NCI-H146 (cell line): ENCODE measurements at regions not wholly inside any gene's neighbourhood (a gene's known extent, or its start where the extent isn't known, plus 50 kb on each side); places are given as distances from the start of the nearest gene placed in this dataset.
"Not testable (repeated sequence)": the region's sequence is repeated elsewhere in the genome, so short reads cannot be mapped to it uniquely, and the experiment has no call there.

Source experiments
- DNase-seq: peaks from one replicate; lab custom pipeline; 2025; lab: John Stamatoyannopoulos, UW

- no peak for DNase-seq
Observed at GRCh38 chr6:84353459-84354423, 126.3 kb upstream of the CEP162 start.

DNA sequence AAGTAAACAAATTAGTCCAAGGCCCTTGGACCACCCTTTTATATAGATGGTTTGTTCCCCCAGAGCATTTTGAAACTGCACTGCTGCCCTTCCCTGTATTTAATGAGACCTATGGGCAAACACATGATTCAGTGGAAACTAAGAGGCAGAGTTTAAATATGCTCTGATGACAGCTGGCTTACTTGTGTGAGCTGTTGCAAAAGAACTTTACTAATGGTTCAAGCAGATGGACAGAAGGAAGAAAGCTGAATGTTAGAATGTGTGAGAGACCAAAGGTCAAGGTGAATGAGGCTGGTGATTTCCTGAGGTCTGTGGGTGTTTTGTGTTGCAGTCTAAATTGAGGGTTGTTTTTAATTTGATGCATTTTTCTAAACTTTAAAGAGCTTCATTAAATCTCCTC lies 123.0 kb upstream of the CEP162 start:
- DNase-seq = peak; percentile 4

- DNase-seq = no peak
Observed at GRCh38 chr6:84349542-84349941, 122.1 kb upstream of the CEP162 start.

DNA sequence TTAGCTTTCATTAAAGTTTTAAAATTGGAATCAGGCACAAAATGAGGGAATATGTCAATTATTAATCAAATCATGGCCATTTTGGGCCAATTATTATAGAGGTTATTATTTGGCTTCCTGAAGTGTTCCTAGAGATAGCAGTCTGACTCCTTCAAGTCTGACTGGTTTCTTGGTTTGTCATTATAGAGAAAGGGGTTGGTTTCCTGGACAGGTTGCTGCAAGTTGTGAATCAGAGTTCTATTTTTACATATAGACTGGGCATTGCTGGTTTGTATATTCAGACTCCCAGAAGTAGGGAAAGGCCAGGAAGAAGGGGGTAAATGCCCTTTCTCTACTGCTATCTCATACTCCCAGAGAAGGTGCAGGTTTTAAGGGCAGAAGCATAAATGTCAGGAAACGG lies 121.4 kb upstream of the CEP162 start:
- DNase-seq = no peak

DNA sequence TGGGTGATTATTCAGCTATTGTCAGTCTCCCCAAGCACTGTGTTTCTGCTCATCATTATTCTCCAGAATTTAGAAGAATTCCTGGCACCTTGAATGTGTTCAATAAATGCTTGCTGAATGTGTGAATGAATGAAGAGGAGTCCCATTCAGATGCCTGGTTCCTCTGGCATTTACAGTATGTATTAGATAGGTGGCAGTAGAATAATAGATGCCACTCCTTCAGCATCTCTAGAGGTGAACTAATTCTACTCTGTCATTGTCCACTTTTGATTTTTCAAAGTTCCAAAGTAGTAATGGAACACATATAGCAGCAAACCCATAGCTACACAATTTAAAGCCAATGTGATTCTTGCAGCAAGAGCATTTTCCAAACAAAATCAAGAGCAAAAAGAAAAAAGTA lies 118.9 kb upstream of the CEP162 start:
- no peak for DNase-seq

DNA sequence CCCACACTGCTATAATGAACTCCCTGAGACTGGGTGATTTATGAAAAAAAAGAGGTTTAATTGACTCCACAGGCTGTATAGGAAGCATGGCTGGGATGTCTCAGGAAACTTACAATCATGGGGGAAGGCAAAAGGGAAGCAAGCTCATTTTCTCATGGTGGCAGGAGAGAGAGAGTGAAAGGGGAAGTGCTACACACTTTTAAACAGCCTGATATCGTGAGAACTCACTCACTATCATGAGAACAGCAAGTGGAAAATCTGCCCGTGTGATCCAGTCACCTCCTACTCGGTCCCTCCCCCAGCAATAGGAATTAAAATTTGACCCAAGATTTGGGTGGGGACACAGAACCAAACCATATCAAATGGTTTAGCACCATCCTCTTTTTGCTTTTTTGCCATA lies 116.6 kb upstream of the CEP162 start:
- DNase-seq = no peak

- DNase-seq = no peak
Observed at GRCh38 chr6:84340422-84340821, 113.0 kb upstream of the CEP162 start.

DNA sequence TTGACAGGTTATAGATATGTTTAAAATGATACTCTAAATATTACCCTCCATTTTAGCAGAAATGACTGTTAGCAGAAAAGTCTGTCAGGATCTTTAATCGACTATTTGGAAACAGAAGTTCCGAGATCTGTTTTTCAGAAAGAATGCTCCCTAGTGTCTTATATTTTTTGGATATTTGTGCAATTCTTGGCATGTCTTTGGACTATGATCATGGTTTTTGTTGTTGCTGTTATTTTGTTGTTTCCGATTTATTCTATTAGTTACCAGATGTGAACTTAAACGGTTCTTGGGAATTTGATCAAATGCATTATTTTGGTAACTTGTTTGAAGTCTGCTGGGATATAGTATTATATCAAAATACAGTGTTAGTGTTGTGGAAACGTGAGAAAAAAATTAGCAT lies 106.4 kb upstream of the CEP162 start:
- no peak for DNase-seq

DNA sequence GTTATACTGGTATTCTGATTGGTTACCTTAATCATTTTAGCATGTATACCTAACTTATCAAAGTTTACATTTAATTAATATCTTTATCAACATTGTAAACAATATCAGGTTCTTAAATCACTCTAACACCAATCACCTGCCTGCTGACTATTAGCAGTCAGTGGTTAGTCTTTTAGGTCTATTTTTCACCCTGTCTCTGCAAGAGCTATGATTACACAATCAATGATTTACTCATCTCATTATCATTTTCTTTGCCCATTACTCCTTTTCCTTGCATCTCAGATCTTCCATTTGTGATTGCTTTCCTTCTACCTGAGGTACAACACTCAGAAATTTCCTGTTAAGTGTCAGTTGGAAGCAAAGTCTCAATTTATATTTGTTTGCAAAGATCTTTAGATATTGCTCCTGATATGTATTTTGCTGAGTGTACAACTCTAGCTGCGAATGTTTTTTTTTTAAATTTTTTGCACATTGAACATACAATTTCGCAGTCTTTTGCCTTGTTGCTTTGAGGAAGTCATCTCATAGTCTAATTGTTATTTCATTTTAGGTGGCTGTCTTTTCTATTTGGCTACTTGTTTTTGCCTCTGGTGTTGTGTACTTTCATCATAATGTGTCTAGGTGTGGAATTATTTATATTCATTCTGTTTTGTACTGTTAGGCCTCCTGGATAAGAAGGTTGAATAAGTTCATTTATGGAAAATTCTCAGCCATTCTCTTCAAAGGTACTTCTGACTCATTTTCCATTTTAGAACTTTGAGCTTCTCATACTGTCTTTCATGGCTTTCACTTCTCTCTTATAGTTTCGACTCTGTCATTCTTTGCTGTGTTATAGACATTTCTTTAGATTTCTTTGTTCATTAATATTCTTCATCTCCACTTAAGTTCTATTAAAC lies 104.9 kb upstream of the CEP162 start:
- no peak for DNase-seq

DNA sequence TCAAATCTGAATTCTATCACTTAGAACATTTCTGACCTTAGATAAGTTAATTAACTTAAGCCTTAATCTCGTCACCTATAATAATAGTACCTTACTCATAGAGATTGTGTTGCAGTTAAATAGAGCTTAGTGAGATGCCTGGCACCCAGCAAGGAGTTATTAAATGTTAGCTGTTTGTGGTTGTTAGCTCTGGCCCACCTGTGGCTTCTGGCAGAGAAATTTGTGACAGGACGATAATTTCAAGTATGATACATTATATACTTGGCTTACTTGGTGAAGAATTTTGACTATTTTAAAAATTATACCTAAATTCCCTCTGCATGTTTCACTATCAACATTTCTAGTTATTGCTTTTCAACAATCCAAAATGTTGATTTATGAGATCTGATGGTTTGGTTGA lies 102.9 kb upstream of the CEP162 start:
- no peak for DNase-seq

DNA sequence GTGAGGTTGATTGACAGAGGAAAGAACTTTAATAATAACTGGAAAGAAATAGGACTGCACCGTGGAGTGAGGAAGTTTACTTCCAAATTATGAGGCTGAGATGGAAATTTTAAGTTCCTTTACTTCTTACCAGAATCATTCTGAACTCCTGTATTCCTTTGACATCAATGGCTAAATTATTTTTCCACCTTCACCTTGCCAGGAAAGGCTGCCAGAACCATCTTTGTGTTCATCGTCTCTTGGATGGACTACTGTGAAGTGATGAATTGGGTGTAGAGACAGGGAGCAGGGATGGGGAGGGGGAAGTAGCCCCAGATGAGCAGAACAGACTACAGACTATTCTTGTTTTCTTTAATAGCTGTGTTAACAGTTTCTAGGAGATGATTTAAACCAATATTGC lies 102.1 kb upstream of the CEP162 start:
- no peak for DNase-seq

GRCh38 chr6:84329077-84329476 lies 101.6 kb upstream of the CEP162 start:
- no peak for DNase-seq

GRCh38 chr6:84317463-84317862 lies 90.0 kb upstream of the CEP162 start:
- no peak for DNase-seq

DNA sequence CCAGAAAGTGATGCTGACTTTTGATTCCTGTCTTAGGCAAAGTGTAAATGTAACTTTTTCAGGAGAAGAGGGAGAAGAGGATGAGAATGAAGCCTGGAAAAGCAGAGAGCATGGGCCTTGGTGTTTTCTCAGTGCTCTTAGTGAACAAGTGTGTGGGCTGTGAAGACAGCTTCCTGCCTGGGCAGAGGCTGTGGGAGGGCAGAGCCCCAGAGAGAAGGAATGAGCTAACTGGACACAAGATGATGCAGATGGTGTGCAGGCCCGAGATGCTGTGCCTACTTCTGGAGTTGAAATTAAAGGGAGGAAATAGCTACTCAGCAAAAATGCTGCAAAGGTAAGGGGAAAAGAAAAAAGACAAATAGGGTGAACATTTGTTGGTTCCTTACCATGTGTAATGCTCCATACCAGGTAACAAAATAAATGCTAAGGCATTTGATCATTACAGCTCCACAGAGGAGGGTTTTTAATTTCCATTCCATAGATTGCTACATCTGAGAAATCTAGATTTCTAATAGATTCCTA lies 87.0 kb upstream of the CEP162 start:
- DNase-seq = no peak

DNA sequence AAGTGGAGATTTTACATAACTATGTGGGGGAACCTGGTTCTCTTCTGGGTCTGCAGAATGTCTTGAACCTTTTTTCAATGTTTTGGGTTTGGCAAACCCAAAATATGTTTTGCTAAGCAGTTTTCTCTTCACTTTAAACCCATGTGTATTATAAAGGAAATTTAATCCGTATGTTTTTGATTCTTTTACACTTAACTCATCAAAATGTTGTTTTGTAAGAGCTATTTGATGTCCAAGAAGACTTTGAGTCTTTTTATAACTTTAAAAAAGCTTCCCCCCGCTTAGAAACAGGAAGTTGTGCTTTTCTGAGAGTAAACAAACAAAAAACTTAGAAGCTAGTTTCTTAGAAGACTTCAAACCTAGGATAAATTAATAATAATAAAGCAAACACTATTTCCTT lies 81.9 kb upstream of the CEP162 start:
- no peak for DNase-seq

GRCh38 chr6:84304881-84305280 lies 77.4 kb upstream of the CEP162 start:
- no peak for DNase-seq

GRCh38 chr6:84291033-84291432 lies 63.6 kb upstream of the CEP162 start:
- DNase-seq = not testable (repeated sequence)

- peak; percentile 62 for DNase-seq
Observed at GRCh38 chr6:84284428-84285049, 57.1 kb upstream of the CEP162 start.

GRCh38 chr6:84282550-84282949 lies 55.1 kb upstream of the CEP162 start:
- no peak for DNase-seq

GRCh38 chr6:84280639-84281038 lies 53.2 kb upstream of the CEP162 start:
- no peak for DNase-seq

DNA sequence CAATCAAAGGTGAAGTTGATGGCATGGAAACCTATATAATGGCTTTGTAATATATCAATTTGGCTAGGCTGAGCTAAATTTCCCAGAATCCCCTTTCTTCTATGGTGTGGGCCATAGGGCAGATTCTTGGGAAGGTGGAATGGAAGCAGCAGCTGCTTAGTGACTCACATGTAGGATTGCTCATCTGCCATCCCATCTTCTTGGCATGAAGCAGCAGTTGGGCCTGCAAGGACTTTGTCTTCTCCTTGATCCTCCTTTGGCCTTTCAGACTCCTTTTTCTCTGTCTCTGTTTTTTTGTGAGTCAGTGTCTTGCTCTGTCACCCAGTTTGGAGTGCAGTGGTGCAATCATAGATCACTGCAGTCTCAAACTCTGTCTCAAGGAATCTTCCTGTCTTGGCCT lies 52.6 kb upstream of the CEP162 start:
- DNase-seq = no peak

GRCh38 chr6:84278321-84278998 lies 51.0 kb upstream of the CEP162 start:
- no peak for DNase-seq
